ENCODE measurements at regions not wholly inside any gene's neighbourhood (a gene's known extent, or its start where the extent isn't known, plus 50 kb on each side); places are given as distances from the start of the nearest gene placed in this dataset.

DNA sequence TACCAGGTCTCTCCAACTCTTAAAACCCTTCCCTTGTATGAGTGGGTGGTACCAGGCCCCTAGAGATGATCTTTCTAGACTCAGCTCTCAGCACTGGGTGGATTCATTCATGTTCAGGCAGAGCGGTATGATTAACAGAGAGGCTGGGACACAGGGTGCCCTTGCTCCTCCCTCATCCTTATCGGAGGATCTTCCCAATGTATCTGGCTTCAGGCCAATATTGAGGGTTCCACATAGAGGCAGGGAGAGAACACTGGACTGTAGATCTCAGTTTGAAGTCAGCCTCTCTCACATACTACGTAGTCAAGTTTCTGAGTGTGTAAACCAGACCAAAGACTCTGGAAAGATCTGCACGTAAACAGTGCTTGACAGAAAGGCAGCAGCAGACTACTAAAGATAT is 366.2 kb downstream of the DHX35 start:
- Histone ChIP-seq H3K36me3 (ENCODE audit: control insufficient read depth, insufficient read depth, low read length) (no peaks in the 10 kb centered on the region), H3K27me3 (ENCODE audit: control insufficient read depth, insufficient read depth, low read length) (no peaks in the 10 kb centered on the region), H3K4me3 (ENCODE audit: low read depth, low read length) (no peak overlapping the region)
- no peak for DNase-seq (ENCODE audit: low read depth)
- TF ChIP-seq, protein P1, sequence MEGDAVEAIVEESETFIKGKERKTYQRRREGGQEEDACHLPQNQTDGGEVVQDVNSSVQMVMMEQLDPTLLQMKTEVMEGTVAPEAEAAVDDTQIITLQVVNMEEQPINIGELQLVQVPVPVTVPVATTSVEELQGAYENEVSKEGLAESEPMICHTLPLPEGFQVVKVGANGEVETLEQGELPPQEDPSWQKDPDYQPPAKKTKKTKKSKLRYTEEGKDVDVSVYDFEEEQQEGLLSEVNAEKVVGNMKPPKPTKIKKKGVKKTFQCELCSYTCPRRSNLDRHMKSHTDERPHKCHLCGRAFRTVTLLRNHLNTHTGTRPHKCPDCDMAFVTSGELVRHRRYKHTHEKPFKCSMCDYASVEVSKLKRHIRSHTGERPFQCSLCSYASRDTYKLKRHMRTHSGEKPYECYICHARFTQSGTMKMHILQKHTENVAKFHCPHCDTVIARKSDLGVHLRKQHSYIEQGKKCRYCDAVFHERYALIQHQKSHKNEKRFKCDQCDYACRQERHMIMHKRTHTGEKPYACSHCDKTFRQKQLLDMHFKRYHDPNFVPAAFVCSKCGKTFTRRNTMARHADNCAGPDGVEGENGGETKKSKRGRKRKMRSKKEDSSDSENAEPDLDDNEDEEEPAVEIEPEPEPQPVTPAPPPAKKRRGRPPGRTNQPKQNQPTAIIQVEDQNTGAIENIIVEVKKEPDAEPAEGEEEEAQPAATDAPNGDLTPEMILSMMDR (IDR thresholded peaks at IDR 0.05; ENCODE audit: insufficient read depth, low read length, poor library complexity, severe bottlenecking) = no peak

DNA sequence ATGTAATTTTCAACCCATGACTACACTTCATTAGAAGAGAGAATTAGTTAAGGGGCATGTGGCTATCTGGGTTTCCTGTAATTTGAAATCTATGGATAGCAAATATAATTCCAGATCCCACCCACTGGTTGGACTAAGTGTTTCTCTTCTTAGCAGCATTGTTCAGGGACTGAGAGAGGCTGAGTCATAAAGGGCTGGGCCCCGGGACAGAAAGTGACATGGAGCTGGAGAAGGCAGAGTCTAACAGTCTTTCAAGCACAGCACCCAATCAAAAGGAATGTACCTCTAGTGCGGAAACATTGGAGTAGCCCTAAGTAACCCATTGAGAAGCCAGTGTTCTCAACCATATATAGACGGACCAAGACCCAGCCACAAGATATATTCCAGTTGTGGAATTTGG is 363.9 kb downstream of the DHX35 start:
- Histone ChIP-seq H3K27me3 (ENCODE audit: control insufficient read depth, insufficient read depth, low read length) (no peaks in the 10 kb centered on the region), H3K36me3 (ENCODE audit: control insufficient read depth, insufficient read depth, low read length) (no peaks in the 10 kb centered on the region), H3K4me3 (ENCODE audit: low read depth, low read length) (no peak overlapping the region)
- DNase-seq (ENCODE audit: low read depth) = no peak
- TF ChIP-seq, protein P1 (IDR thresholded peaks at IDR 0.05; ENCODE audit: insufficient read depth, low read length, poor library complexity, severe bottlenecking) = no peak

DNA sequence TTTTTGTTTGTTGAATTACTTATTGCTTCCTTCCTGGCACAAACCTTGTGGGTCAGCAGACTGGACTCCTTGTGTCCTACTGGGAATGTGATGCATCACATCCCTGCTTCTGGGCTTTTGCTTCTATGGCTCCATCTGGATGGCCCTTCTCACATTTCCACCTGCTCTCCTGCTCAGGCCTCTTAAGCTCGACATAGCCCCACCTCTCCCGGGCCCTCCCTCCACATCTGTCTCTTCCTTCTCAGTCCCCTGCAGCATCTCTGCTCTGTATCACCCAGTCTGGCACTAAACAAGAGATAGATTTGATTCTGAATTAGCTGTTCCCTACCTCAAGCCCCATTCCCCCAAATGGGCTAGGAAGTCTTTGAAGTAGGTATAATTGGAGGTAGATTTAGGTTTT is 356.8 kb downstream of the DHX35 start:
- H3K36me3 ChIP-seq (ENCODE audit: control insufficient read depth, insufficient read depth, low read length) = no peaks in the 10 kb centered on the region

DNA sequence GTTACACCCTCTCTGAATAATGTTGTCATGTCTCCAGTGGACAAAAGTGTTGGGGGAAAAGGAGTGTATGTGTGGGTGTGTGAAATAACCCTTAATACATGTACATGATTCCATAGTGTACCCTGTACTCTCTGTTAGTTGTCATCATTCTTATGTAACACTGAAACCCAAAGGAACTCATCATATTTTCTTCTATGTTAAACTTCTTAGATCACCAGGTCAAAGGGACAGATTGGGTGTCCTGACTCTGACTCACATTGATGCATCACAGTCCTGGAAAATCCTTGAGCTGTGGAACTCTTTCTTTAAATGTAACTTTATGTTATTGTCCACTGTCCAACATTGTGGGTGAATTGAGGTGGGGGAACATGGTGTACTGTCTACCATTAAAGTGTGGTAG is 350.5 kb downstream of the DHX35 start:
- H3K4me3 ChIP-seq (ENCODE audit: low read depth, low read length) = no peak overlapping the region
- no peak for DNase-seq (ENCODE audit: low read depth)
- no peaks in the 10 kb centered on the region for H3K27me3 ChIP-seq (ENCODE audit: control insufficient read depth, insufficient read depth, low read length)
- no peaks in the 10 kb centered on the region for H3K36me3 ChIP-seq (ENCODE audit: control insufficient read depth, insufficient read depth, low read length)
- TF ChIP-seq, protein P1 (IDR thresholded peaks at IDR 0.05; ENCODE audit: insufficient read depth, low read length, poor library complexity, severe bottlenecking) = no peak

More for the DNA sequence above, 356.8 kb downstream of the DHX35 start:
- Histone ChIP-seq H3K4me3 (ENCODE audit: low read depth, low read length) (no peak overlapping the region), H3K27me3 (ENCODE audit: control insufficient read depth, insufficient read depth, low read length) (no peaks in the 10 kb centered on the region)
- no peak for DNase-seq (ENCODE audit: low read depth)
- TF ChIP-seq, protein P1 (IDR thresholded peaks at IDR 0.05; ENCODE audit: insufficient read depth, low read length, poor library complexity, severe bottlenecking) = no peak

DNA sequence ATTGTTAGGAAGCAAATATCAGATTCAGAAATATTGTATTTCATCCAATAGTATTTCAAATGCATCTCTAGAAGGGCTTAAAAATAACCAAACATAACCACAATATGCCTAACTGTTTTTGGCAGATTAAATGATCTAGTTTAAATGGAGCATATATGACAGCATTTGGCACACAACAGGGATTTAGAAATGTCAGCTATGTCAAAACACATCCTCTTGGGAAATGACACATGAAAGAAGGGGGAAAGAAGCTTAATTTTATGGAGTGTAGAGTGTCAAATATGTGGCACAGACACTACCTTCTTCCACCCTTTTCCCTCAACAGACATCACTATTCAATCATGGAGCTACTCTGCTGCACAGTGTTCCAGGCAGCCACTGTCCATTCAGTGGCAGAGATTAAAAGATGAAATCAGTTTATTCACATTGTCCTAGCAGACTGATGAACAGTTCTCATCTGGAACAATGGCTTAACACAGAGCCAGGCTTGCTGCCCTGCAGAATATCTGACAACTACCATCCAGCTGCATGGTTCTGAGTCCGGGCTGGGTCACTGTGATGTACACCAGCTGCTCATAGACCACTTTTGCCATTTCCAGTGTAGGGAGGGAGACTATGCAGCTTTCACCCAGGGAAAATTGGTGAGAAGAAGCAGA is 349.8 kb downstream of the DHX35 start:
- Histone ChIP-seq H3K4me3 (ENCODE audit: low read depth, low read length) (no peak overlapping the region), H3K36me3 (ENCODE audit: control insufficient read depth, insufficient read depth, low read length) (no peaks in the 10 kb centered on the region), H3K27me3 (ENCODE audit: control insufficient read depth, insufficient read depth, low read length) (no peaks in the 10 kb centered on the region)
- no peak for DNase-seq (ENCODE audit: low read depth)
- TF ChIP-seq, protein P1 (IDR thresholded peaks at IDR 0.05; ENCODE audit: insufficient read depth, low read length, poor library complexity, severe bottlenecking) = no peak

DNA sequence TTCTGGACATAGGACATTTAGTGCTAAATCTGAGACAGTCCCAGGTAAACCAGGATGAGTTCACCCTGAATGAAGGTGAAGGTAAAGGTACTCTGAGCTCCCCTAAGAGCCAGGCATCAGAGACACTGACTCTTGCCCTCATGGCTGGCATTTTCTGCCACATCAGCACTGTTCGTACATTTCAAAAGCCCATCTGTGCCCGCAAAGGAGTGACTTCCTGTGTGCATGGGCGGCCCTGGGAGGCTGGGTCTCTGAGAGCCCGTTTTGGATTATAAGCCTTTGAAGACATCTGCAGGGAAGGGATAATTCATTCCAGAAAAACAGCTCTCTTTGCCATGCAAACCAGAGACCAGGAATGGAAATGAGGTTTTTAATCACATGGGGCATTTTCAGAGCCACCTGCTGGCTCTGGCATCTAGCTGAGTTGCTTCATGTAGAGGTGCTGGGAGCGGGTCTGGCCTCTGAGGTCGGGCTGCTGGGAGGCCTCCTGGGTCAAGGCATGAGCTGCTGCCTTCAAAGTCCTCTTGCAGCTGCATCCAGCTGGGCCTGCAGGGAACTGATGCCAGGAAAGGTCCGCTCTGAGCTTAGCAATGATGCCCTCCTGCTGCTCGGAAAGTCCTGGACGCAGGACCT is 348.3 kb downstream of the DHX35 start:
- H3K27me3 ChIP-seq (ENCODE audit: control insufficient read depth, insufficient read depth, low read length) = no peaks in the 10 kb centered on the region
- H3K36me3 ChIP-seq (ENCODE audit: control insufficient read depth, insufficient read depth, low read length) = no peaks in the 10 kb centered on the region
- TF ChIP-seq, protein P1 (IDR thresholded peaks at IDR 0.05; ENCODE audit: insufficient read depth, low read length, poor library complexity, severe bottlenecking) = no peak

More for the DNA sequence above, 348.3 kb downstream of the DHX35 start:
- DNase-seq (ENCODE audit: low read depth) = no peak
- no peak overlapping the region for H3K4me3 ChIP-seq (ENCODE audit: low read depth, low read length)

Data from kidney epithelial cell (primary cell).